Dermis microvascular lymphatic vessel endothelial cell (primary cell): ENCODE measurements at regions not wholly inside any gene's neighbourhood (a gene's known extent, or its start where the extent isn't known, plus 50 kb on each side); places are given as distances from the start of the nearest gene placed in this dataset.
"Not testable (repeated sequence)": the region's sequence is repeated elsewhere in the genome, so short reads cannot be mapped to it uniquely, and the experiment has no call there.

Experiments used
- DNase-seq, 2 donors: peaks; one replicate each; pipeline versions ENCODE4 v3.0.0 to v3.0.0-alpha.2; 2010; ENCODE audit warnings: low read depth in 2 of 2

- peak in 1 of 2 donors; percentile 34 for DNase-seq
Observed at GRCh38 chr11:23555085-23555484, 694.8 kb upstream of the CCDC179 start.

- DNase-seq, result no peak
Observed at GRCh38 chr11:23556163-23556750, 696.0 kb upstream of the CCDC179 start.

GRCh38 chr11:23563591-23563990 is 703.3 kb upstream of the CCDC179 start:
- DNase-seq, result no peak

- DNase-seq, result no peak
Observed at GRCh38 chr11:23564370-23564769, 704.1 kb upstream of the CCDC179 start.

GRCh38 chr11:23569134-23569533 is 708.9 kb upstream of the CCDC179 start:
- DNase-seq, result no peak

GRCh38 chr11:23569547-23569946 is 709.3 kb upstream of the CCDC179 start:
- peak in 1 of 2 donors; percentile 47 for DNase-seq

GRCh38 chr11:23570828-23571227 is 710.6 kb upstream of the CCDC179 start:
- DNase-seq, result no peak

- DNase-seq, result no peak
Observed at GRCh38 chr11:23573429-23573828, 713.2 kb upstream of the CCDC179 start.

- DNase-seq, result no peak
Observed at GRCh38 chr11:23574149-23574548, 713.9 kb upstream of the CCDC179 start.

GRCh38 chr11:23577296-23577695 is 717.0 kb upstream of the CCDC179 start:
- no peak for DNase-seq

GRCh38 chr11:23585416-23586104 is 725.3 kb upstream of the CCDC179 start:
- no peak for DNase-seq

GRCh38 chr11:23586173-23586572 is 725.9 kb upstream of the CCDC179 start:
- no peak for DNase-seq

- no peak for DNase-seq
Observed at GRCh38 chr11:23590596-23591308, 730.5 kb upstream of the CCDC179 start.

GRCh38 chr11:23594755-23595154 is 734.5 kb upstream of the CCDC179 start:
- DNase-seq, result no peak

- DNase-seq, result no peak
Observed at GRCh38 chr11:23604966-23605365, 744.7 kb upstream of the CCDC179 start.

- DNase-seq, result no peak
Observed at GRCh38 chr11:23606191-23606590, 745.9 kb upstream of the CCDC179 start.

- DNase-seq, result no peak
Observed at GRCh38 chr11:23611726-23612125, 751.5 kb upstream of the CCDC179 start.

GRCh38 chr11:23620617-23621016 is 760.3 kb upstream of the CCDC179 start:
- DNase-seq, result no peak

GRCh38 chr11:23632293-23632692 is 772.0 kb upstream of the CCDC179 start:
- DNase-seq, result no peak

GRCh38 chr11:23644443-23644842 is 784.2 kb upstream of the CCDC179 start:
- no peak for DNase-seq

- DNase-seq, result not testable (repeated sequence)
Observed at GRCh38 chr11:23652336-23652735, 792.1 kb upstream of the CCDC179 start.

- no peak for DNase-seq
Observed at GRCh38 chr11:23653071-23653675, 792.9 kb upstream of the CCDC179 start.
